ENCODE measurements at regions not wholly inside any gene's neighbourhood (a gene's known extent, or its start where the extent isn't known, plus 50 kb on each side); places are given as distances from the start of the nearest gene placed in this dataset.

- ChIA-PET POLR2A (no interaction called here), CTCF (no interaction called here)
- no peaks in the 10 kb centered on the region for H3K27me3 ChIP-seq (ENCODE audit: control insufficient read depth, insufficient read depth, low read length)
- DNase-seq (ENCODE audit: low read depth, low spot score): no peak
- H3K4me3 ChIP-seq (ENCODE audit: low read depth, low read length): no peak overlapping the region
- no peak for TF ChIP-seq CTCF (IDR thresholded peaks at IDR 0.05; ENCODE audit: low read depth, low read length)
- no peaks in the 10 kb centered on the region for H3K9me3 ChIP-seq (ENCODE audit: control insufficient read depth, insufficient read depth, low read length)
- no peak overlapping the region for H3K27ac ChIP-seq (ENCODE audit: low read depth, low read length)
Observed at GRCh38 chr21:15442743-15443469, 286.9 kb upstream of the USP25 start.

- H3K27me3 ChIP-seq (ENCODE audit: control insufficient read depth, insufficient read depth, low read length): no peaks in the 10 kb centered on the region
- H3K4me3 ChIP-seq (ENCODE audit: low read depth, low read length): no peak overlapping the region
- POLR2A ChIA-PET: no interaction called here
- no peak overlapping the region for H3K27ac ChIP-seq (ENCODE audit: low read depth, low read length)
- H3K9me3 ChIP-seq (ENCODE audit: control insufficient read depth, insufficient read depth, low read length): no peaks in the 10 kb centered on the region
- CTCF ChIA-PET: no interaction called here
- no peak for TF ChIP-seq CTCF (IDR thresholded peaks at IDR 0.05; ENCODE audit: low read depth, low read length)
- DNase-seq (ENCODE audit: low read depth, low spot score): no peak
Observed at GRCh38 chr21:15443740-15444117, 286.1 kb upstream of the USP25 start.

- no peak overlapping the region for H3K27ac ChIP-seq (ENCODE audit: low read depth, low read length)
- H3K4me3 ChIP-seq (ENCODE audit: low read depth, low read length): no peak overlapping the region
- no peaks in the 10 kb centered on the region for H3K27me3 ChIP-seq (ENCODE audit: control insufficient read depth, insufficient read depth, low read length)
- TF ChIP-seq CTCF (IDR thresholded peaks at IDR 0.05; ENCODE audit: low read depth, low read length): no peak
- no peak for DNase-seq (ENCODE audit: low read depth, low spot score)
- POLR2A ChIA-PET: no interaction called here
- CTCF ChIA-PET: no interaction called here
- no peaks in the 10 kb centered on the region for H3K9me3 ChIP-seq (ENCODE audit: control insufficient read depth, insufficient read depth, low read length)
Observed at GRCh38 chr21:15444118-15444960, 285.4 kb upstream of the USP25 start.

- no peaks in the 10 kb centered on the region for H3K27me3 ChIP-seq (ENCODE audit: control insufficient read depth, insufficient read depth, low read length)
- H3K27ac ChIP-seq (ENCODE audit: low read depth, low read length): no peak overlapping the region
- no peaks in the 10 kb centered on the region for H3K9me3 ChIP-seq (ENCODE audit: control insufficient read depth, insufficient read depth, low read length)
- H3K4me3 ChIP-seq (ENCODE audit: low read depth, low read length): no peak overlapping the region
- CTCF ChIA-PET: no interaction called here
- POLR2A ChIA-PET: no interaction called here
- DNase-seq (ENCODE audit: low read depth, low spot score): no peak
- no peak for TF ChIP-seq CTCF (IDR thresholded peaks at IDR 0.05; ENCODE audit: low read depth, low read length)
Observed at GRCh38 chr21:15445327-15445726, 284.5 kb upstream of the USP25 start.

- no peaks in the 10 kb centered on the region for H3K27me3 ChIP-seq (ENCODE audit: control insufficient read depth, insufficient read depth, low read length)
- ChIA-PET POLR2A (no interaction called here), CTCF (no interaction called here)
- no peak overlapping the region for H3K4me3 ChIP-seq (ENCODE audit: low read depth, low read length)
- no peak overlapping the region for H3K27ac ChIP-seq (ENCODE audit: low read depth, low read length)
- DNase-seq (ENCODE audit: low read depth, low spot score): no peak
- H3K9me3 ChIP-seq (ENCODE audit: control insufficient read depth, insufficient read depth, low read length): no peaks in the 10 kb centered on the region
- TF ChIP-seq CTCF (IDR thresholded peaks at IDR 0.05; ENCODE audit: low read depth, low read length): no peak
Observed at GRCh38 chr21:15446223-15446622, 283.6 kb upstream of the USP25 start.
